SK-N-SH treated with all-trans-retinoic acid at 6 μM for 48 hours (cell line): ENCODE measurements at regions not wholly inside any gene's neighbourhood (a gene's known extent, or its start where the extent isn't known, plus 50 kb on each side); places are given as distances from the start of the nearest gene placed in this dataset.

Experiments used
- ESRRG ChIP-seq: fragments of 250-450 bp; sonication (Bioruptor Pico); IDR thresholded peaks from 2 replicates; pipeline ENCODE4 v1.6.1; 2021; ENCODE audit warnings: mild to moderate bottlenecking
- GLIS3 ChIP-seq: fragments of 250-450 bp; sonication (Bioruptor Pico); IDR thresholded peaks from 2 replicates; pipeline ENCODE4 v1.5.0; 2020; ENCODE audit warnings: mild to moderate bottlenecking, moderate library complexity
- ISL1 ChIP-seq: fragments of 250-450 bp; sonication (Bioruptor Pico); IDR thresholded peaks from 2 replicates; pipeline ENCODE4 v2.1.2; 2022; ENCODE audit warnings: mild to moderate bottlenecking, moderate library complexity
- PATZ1 ChIP-seq: fragments of 250-450 bp; sonication (Bioruptor Pico); IDR thresholded peaks from 2 replicates; pipeline ENCODE4 v1.8.0; 2020; ENCODE audit warnings: mild to moderate bottlenecking, moderate library complexity, borderline replicate concordance
- PPARA ChIP-seq: fragments of 250-450 bp; sonication (Bioruptor Pico); IDR thresholded peaks from 2 replicates; pipeline ENCODE4 v1.5.0; 2020; ENCODE audit warnings: mild to moderate bottlenecking, borderline replicate concordance
- RARB ChIP-seq: fragments of 250-450 bp; sonication (Bioruptor Pico); IDR thresholded peaks from 2 replicates; pipeline ENCODE4 v1.8.0; 2021; ENCODE audit warnings: mild to moderate bottlenecking, moderate library complexity
- TCF4 ChIP-seq: fragments of 250-450 bp; sonication (Bioruptor Pico); IDR thresholded peaks from 2 replicates; pipeline ENCODE4 v1.8.0; 2021; ENCODE audit warnings: mild to moderate bottlenecking, moderate library complexity, borderline replicate concordance
- TOX ChIP-seq: fragments of 250-450 bp; sonication (Bioruptor Pico); IDR thresholded peaks from 2 replicates; pipeline ENCODE4 v1.8.0; 2021; ENCODE audit warnings: mild to moderate bottlenecking, moderate library complexity, borderline replicate concordance
- ZC3H10 ChIP-seq: fragments of 250-450 bp; sonication (Bioruptor Pico); IDR thresholded peaks from 2 replicates; pipeline ENCODE4 v1.5.1; 2021; ENCODE audit warnings: mild to moderate bottlenecking, moderate library complexity
- ZFP3 ChIP-seq: fragments of 250-450 bp; sonication (Bioruptor Pico); IDR thresholded peaks from 2 replicates; pipeline ENCODE4 v1.5.0; 2020; ENCODE audit warnings: mild to moderate bottlenecking, moderate library complexity
- ZNF8 ChIP-seq: fragments of 450-650 bp; formaldehyde crosslinking; IDR thresholded peaks from 2 replicates; pipeline ENCODE4 v1.5.0; 2020; ENCODE audit warnings: mild to moderate bottlenecking, moderate library complexity

GRCh38 chr4:24720979-24721378 is 74.4 kb upstream of the SOD3 start:
- TF ChIP-seq TOX (CRISPR knock-in tag) (no peak), ZC3H10 (CRISPR knock-in tag) (no peak), PPARA (no peak), ZNF8 (no peak), ESRRG (no peak), PATZ1 (CRISPR knock-in tag) (no peak), TCF4 (CRISPR knock-in tag) (no peak), ZFP3 (CRISPR knock-in tag) (no peak), ISL1 (CRISPR knock-in tag) (no peak), RARB (CRISPR knock-in tag) (no peak), GLIS3 (CRISPR knock-in tag) (no peak)
